Thyroid gland (tissue), 4 donors: ENCODE measurements at regions not wholly inside any gene's neighbourhood (a gene's known extent, or its start where the extent isn't known, plus 50 kb on each side); places are given as distances from the start of the nearest gene placed in this dataset.

ENCODE experiments used
- POLR2A ChIP-seq, 2 donors: fragments of 450-650 bp; IDR thresholded peaks; one replicate each; pipeline ENCODE4 v1.6.1; 2017; ENCODE audit warnings: antibody characterized with exemption in 2 of 2, mild to moderate bottlenecking in 2 of 2, moderate library complexity in 1 of 2
- TF ChIP-seq, protein P1 (sequence below), 6 experiments: fragments of 200-600 bp in 3 of 6; fragments of 450-650 bp in 3 of 6; sonication (generic) in 3 of 6; IDR thresholded peaks; one replicate each; pipeline ENCODE4 v1.5.1; 2016 to 2019; ENCODE audit warnings: antibody characterized with exemption in 6 of 6, mild to moderate bottlenecking in 2 of 6, inconsistent platforms in 1 of 6, moderate library complexity in 1 of 6

- TF ChIP-seq, protein P1, sequence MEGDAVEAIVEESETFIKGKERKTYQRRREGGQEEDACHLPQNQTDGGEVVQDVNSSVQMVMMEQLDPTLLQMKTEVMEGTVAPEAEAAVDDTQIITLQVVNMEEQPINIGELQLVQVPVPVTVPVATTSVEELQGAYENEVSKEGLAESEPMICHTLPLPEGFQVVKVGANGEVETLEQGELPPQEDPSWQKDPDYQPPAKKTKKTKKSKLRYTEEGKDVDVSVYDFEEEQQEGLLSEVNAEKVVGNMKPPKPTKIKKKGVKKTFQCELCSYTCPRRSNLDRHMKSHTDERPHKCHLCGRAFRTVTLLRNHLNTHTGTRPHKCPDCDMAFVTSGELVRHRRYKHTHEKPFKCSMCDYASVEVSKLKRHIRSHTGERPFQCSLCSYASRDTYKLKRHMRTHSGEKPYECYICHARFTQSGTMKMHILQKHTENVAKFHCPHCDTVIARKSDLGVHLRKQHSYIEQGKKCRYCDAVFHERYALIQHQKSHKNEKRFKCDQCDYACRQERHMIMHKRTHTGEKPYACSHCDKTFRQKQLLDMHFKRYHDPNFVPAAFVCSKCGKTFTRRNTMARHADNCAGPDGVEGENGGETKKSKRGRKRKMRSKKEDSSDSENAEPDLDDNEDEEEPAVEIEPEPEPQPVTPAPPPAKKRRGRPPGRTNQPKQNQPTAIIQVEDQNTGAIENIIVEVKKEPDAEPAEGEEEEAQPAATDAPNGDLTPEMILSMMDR (IDR thresholded peaks at IDR 0.05) = no peak
- no peak for TF ChIP-seq POLR2A (IDR thresholded peaks at IDR 0.05)
These were observed 284.7 kb upstream of the PWP1 start for GRCh38 chr12:107400686-107401447.
